ENCODE measurements at regions not wholly inside any gene's neighbourhood (a gene's known extent, or its start where the extent isn't known, plus 50 kb on each side); places are given as distances from the start of the nearest gene placed in this dataset.

DNA sequence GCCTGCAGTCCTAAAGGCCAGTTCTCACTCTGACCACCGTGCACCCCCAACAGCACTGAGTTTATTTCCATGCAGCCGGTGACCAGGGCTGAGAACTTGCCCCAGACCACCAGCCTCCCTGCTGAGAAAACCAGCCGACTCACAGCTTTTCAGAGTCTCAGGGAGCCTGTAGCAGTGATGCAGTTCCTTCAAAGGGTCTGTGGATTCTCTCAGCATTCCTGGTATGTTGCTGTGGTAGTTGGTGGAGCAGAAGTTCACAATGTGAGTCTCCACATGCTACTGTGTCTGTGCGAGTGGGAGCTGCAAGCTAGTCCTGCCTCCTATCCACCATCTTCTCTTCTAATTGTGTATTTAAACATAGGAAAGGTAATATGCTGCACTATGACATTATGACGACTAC is 254.9 kb upstream of the KLF12 start:
- no peak for TF ChIP-seq NR2F1 (conservative IDR thresholded peaks at IDR 0.05)
- TF ChIP-seq SMARCA5 (IDR thresholded peaks at IDR 0.05), result no peak
- no peak for TF ChIP-seq NRF1 (conservative IDR thresholded peaks at IDR 0.05; ENCODE audit: low read depth, low read length)
- TF ChIP-seq RB1 (IDR thresholded peaks at IDR 0.05; ENCODE audit: borderline replicate concordance), result no peak
- TF ChIP-seq SREBF1 (IDR thresholded peaks at IDR 0.05; ENCODE audit: low read length), result no peak
- no peak for TF ChIP-seq SUPT20H (IDR thresholded peaks at IDR 0.05; ENCODE audit: borderline replicate concordance, control insufficient read depth, low read depth, low read length)
- Histone ChIP-seq H3K27me3 (replicated peaks in 1 of 2; ENCODE audit: control insufficient read depth in 2 of 2, insufficient read depth in 2 of 2, low read length in 1 of 2) (no peaks in the 10 kb centered on the region), H3K79me2 (ENCODE audit: control insufficient read depth, insufficient read depth, low read length) (no peaks in the 10 kb centered on the region), H3K4me1 (ENCODE audit: control insufficient read depth, insufficient read depth, low read length) (no peaks in the 10 kb centered on the region), H3K4me3 (no peak overlapping the region), H3K36me3 (ENCODE audit: control insufficient read depth in 2 of 2, insufficient read depth in 2 of 2, low read length in 1 of 2) (no peaks in the 10 kb centered on the region), H4K20me1 (ENCODE audit: control insufficient read depth, insufficient read depth) (no peaks in the 10 kb centered on the region), H3K4me2 (ENCODE audit: control insufficient read depth, insufficient read depth) (no peak overlapping the region), H3K9me3 (replicated peaks; ENCODE audit: control insufficient read depth, insufficient read depth, low read length) (no peaks in the 10 kb centered on the region), H3K9ac (ENCODE audit: control insufficient read depth, insufficient read depth, low read length) (no peak overlapping the region), H3K27ac (ENCODE audit: control insufficient read depth, insufficient read depth) (no peak overlapping the region), H2AFZ (ENCODE audit: control insufficient read depth, low read depth, low read length) (no peak overlapping the region)
- WGBS (ENCODE audit: insufficient coverage, insufficient replicate concordance, low lambda C conversion rate, missing lambda C conversion rate), result 28% methylated on average over 5 of the region's 5 CpGs
- FAIRE-seq, result no peak
- no TSS peak for BruUV-seq (replicated peaks)
- CTCF ChIA-PET, result no interaction called here
- RAD21 ChIA-PET (ENCODE audit: unreplicated experiment), result no interaction called here
- in situ Hi-C loops (cut with MboI), result no loop called here
- no peak for ATAC-seq
- POLR2A ChIA-PET, result no interaction called here
- SMC1A ChIA-PET (ENCODE audit: uncharacterized antibody, unreplicated experiment), result no interaction called here
- intact Hi-C loops (cut with micrococcal nuclease; ENCODE audit: unreplicated experiment), result no loop called here
- no peak for DNase-seq (ENCODE audit: low read depth, low spot score)

GRCh38 chr13:74388626-74389025 is 254.4 kb upstream of the KLF12 start:
- Histone ChIP-seq H2AFZ (ENCODE audit: control insufficient read depth, low read depth, low read length) (no peak overlapping the region), H3K27ac (ENCODE audit: control insufficient read depth, insufficient read depth) (no peak overlapping the region), H3K79me2 (ENCODE audit: control insufficient read depth, insufficient read depth, low read length) (no peaks in the 10 kb centered on the region), H3K36me3 (ENCODE audit: control insufficient read depth in 2 of 2, insufficient read depth in 2 of 2, low read length in 1 of 2) (no peaks in the 10 kb centered on the region), H3K4me3 (no peak overlapping the region), H4K20me1 (ENCODE audit: control insufficient read depth, insufficient read depth) (no peaks in the 10 kb centered on the region), H3K4me1 (ENCODE audit: control insufficient read depth, insufficient read depth, low read length) (no peaks in the 10 kb centered on the region), H3K9me3 (replicated peaks; ENCODE audit: control insufficient read depth, insufficient read depth, low read length) (no peaks in the 10 kb centered on the region), H3K27me3 (replicated peaks in 1 of 2; ENCODE audit: control insufficient read depth in 2 of 2, insufficient read depth in 2 of 2, low read length in 1 of 2) (no peaks in the 10 kb centered on the region), H3K9ac (ENCODE audit: control insufficient read depth, insufficient read depth, low read length) (no peak overlapping the region), H3K4me2 (ENCODE audit: control insufficient read depth, insufficient read depth) (no peak overlapping the region)
- SMC1A ChIA-PET (ENCODE audit: uncharacterized antibody, unreplicated experiment), result no interaction called here
- 33% methylated on average over 6 of the region's 6 CpGs for WGBS (ENCODE audit: insufficient coverage, insufficient replicate concordance, low lambda C conversion rate, missing lambda C conversion rate)
- no TSS peak for BruUV-seq (replicated peaks)
- FAIRE-seq, result no peak
- no peak for DNase-seq (ENCODE audit: low read depth, low spot score)
- intact Hi-C loops (cut with micrococcal nuclease; ENCODE audit: unreplicated experiment), result no loop called here
- no peak for ATAC-seq
- CTCF ChIA-PET, result no interaction called here
- POLR2A ChIA-PET, result no interaction called here
- in situ Hi-C loops (cut with MboI), result no loop called here
- RAD21 ChIA-PET (ENCODE audit: unreplicated experiment), result no interaction called here
- TF ChIP-seq HDAC6 (IDR thresholded peaks at IDR 0.05; ENCODE audit: unreplicated experiment) (no peak), STAT1 (conservative IDR thresholded peaks at IDR 0.05) (no peak), E2F8 (IDR thresholded peaks at IDR 0.05; ENCODE audit: low read depth, partially characterized antibody) (no peak), POLR2AphosphoS2 (IDR thresholded peaks at IDR 0.05; ENCODE audit: low read depth, low read length) (no peak), PAX8 (IDR thresholded peaks at IDR 0.05) (no peak)
- TF ChIP-seq, protein P1, sequence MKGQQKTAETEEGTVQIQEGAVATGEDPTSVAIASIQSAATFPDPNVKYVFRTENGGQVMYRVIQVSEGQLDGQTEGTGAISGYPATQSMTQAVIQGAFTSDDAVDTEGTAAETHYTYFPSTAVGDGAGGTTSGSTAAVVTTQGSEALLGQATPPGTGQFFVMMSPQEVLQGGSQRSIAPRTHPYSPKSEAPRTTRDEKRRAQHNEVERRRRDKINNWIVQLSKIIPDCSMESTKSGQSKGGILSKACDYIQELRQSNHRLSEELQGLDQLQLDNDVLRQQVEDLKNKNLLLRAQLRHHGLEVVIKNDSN (IDR thresholded peaks at IDR 0.05; ENCODE audit: borderline replicate concordance, extremely low read length, insufficient read depth, low read depth, low read length), result no peak
- TF ChIP-seq, protein P2, sequence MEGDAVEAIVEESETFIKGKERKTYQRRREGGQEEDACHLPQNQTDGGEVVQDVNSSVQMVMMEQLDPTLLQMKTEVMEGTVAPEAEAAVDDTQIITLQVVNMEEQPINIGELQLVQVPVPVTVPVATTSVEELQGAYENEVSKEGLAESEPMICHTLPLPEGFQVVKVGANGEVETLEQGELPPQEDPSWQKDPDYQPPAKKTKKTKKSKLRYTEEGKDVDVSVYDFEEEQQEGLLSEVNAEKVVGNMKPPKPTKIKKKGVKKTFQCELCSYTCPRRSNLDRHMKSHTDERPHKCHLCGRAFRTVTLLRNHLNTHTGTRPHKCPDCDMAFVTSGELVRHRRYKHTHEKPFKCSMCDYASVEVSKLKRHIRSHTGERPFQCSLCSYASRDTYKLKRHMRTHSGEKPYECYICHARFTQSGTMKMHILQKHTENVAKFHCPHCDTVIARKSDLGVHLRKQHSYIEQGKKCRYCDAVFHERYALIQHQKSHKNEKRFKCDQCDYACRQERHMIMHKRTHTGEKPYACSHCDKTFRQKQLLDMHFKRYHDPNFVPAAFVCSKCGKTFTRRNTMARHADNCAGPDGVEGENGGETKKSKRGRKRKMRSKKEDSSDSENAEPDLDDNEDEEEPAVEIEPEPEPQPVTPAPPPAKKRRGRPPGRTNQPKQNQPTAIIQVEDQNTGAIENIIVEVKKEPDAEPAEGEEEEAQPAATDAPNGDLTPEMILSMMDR (IDR thresholded peaks at IDR 0.05 in 2 of 3, conservative IDR thresholded peaks at IDR 0.05 in 1 of 3; ENCODE audit: control insufficient read depth in 2 of 3, extremely low read depth in 1 of 3, insufficient read depth in 1 of 3, low read depth in 3 of 3, low read length in 3 of 3), result no peak
